ENCODE measurements at regions not wholly inside any gene's neighbourhood (a gene's known extent, or its start where the extent isn't known, plus 50 kb on each side); places are given as distances from the start of the nearest gene placed in this dataset.

GRCh38 chr12:32946504-32947131 lies 50.0 kb upstream of the PKP2 start:
- POLR2A ChIA-PET: no interaction called here
- no peaks in the 10 kb centered on the region for H4K20me1 ChIP-seq (ENCODE audit: insufficient read depth, low read length)
- no peaks in the 10 kb centered on the region for H3K9me3 ChIP-seq (ENCODE audit: low read length)
- H3K9me2 ChIP-seq (ENCODE audit: insufficient read depth, low read length): no peaks in the 10 kb centered on the region
- H3K4me1 ChIP-seq (ENCODE audit: insufficient read depth, low read length, poor library complexity, severe bottlenecking): no peaks in the 10 kb centered on the region
- CTCF ChIA-PET (ENCODE audit: unreplicated experiment): no interaction called here
- TF ChIP-seq EZH2phosphoT487 (IDR thresholded peaks at IDR 0.05; ENCODE audit: borderline replicate concordance, low read depth, low read length) (no peak), CTCF (conservative IDR thresholded peaks at IDR 0.05; ENCODE audit: low read length) (no peak)
- no peak overlapping the region for H3K4me2 ChIP-seq (ENCODE audit: low read length)
- intact Hi-C loops (cut with micrococcal nuclease; ENCODE audit: unreplicated experiment): no loop called here
- no peak overlapping the region for H3K4me3 ChIP-seq (ENCODE audit: low read depth, low read length, poor library complexity, severe bottlenecking)
- no peak overlapping the region for H3K27ac ChIP-seq (ENCODE audit: low read depth, low read length, poor library complexity, severe bottlenecking)
- no peaks in the 10 kb centered on the region for H3K36me3 ChIP-seq (ENCODE audit: insufficient read depth, low read length)
- no TSS peak for BruUV-seq (replicated peaks)
- H3K79me2 ChIP-seq (ENCODE audit: insufficient read depth, low read depth, low read length): no peaks in the 10 kb centered on the region
- DNase-seq (ENCODE audit: low spot score): no peak
- no peak overlapping the region for H2AFZ ChIP-seq (ENCODE audit: low read length)
